Heart right ventricle (tissue), 16 donors: ENCODE measurements at regions not wholly inside any gene's neighbourhood (a gene's known extent, or its start where the extent isn't known, plus 50 kb on each side); places are given as distances from the start of the nearest gene placed in this dataset.

Experiments
- ATAC-seq, 8 donors: fragments of 200-7000 bp; cut with Tn5 transposase; one replicate each; pipeline ENCODE4 v1.9.1; 2020; ENCODE audit warnings: mild to moderate bottlenecking in 8 of 8, moderate library complexity in 8 of 8, moderate number of reproducible peaks in 1 of 8
- DNase-seq, 2 donors: peaks; one replicate each; pipeline ENCODE4 v3.0.0-alpha.2; 2020
- H3K27ac ChIP-seq, 10 donors: fragments of 200-600 bp; sonication (generic) in 2 of 10; one replicate each; pipeline versions ENCODE4 v1.5.0 to v1.8.0; 2020 to 2022; ENCODE audit warnings: mild to moderate bottlenecking in 3 of 10
- H3K27me3 ChIP-seq, 7 donors: fragments of 200-600 bp; one replicate each; pipeline ENCODE4 v1.8.0; 2021 to 2022; ENCODE audit warnings: mild to moderate bottlenecking in 2 of 7
- H3K36me3 ChIP-seq, 9 donors: fragments of 200-600 bp; sonication (generic) in 1 of 9; one replicate each; pipeline versions ENCODE4 v1.5.0 to v1.8.0; 2020 to 2022; ENCODE audit warnings: mild to moderate bottlenecking in 2 of 9
- H3K4me1 ChIP-seq, 9 donors: fragments of 200-600 bp; sonication (generic) in 1 of 9; one replicate each; pipeline versions ENCODE4 v1.5.0 to v1.8.0; 2020 to 2022; ENCODE audit warnings: mild to moderate bottlenecking in 4 of 9
- H3K4me3 ChIP-seq, 10 donors: fragments of 200-600 bp; sonication (generic) in 2 of 10; one replicate each; pipeline versions ENCODE4 v1.5.0 to v1.8.0; 2020 to 2022; ENCODE audit warnings: mild to moderate bottlenecking in 7 of 10, moderate library complexity in 2 of 10
- H3K9me3 ChIP-seq, 11 donors: fragments of 200-600 bp in 10 of 11; sonication (generic) in 2 of 11; one replicate each; pipeline versions ENCODE4 v1.5.0 to v1.8.0; 2013 to 2022; ENCODE audit warnings: mild to moderate bottlenecking in 2 of 11, control low read depth in 1 of 11, moderate library complexity in 1 of 11
- CTCF ChIP-seq, 9 donors: fragments of 200-600 bp; sonication (generic) in 2 of 9; IDR thresholded peaks; one replicate each; pipeline versions ENCODE4 v1.5.0 to v1.8.0; 2021 to 2022; ENCODE audit warnings: antibody characterized with exemption in 9 of 9, mild to moderate bottlenecking in 5 of 9, moderate library complexity in 1 of 9
- WGBS, 2 donors: extraction: QIAGEN DNeasy Blood & Tissue Kit; methylation state at CpG; one replicate each; pipeline ENCODE4 v1.1.7; 2013; ENCODE audit warnings: inconsistent platforms in 1 of 2; 5-methylcytosine and 5-hydroxymethylcytosine counted together
- intact Hi-C, 10 donors: fragments of 100-400 bp; cut with DNase I; formaldehyde crosslinking; loops; one replicate each; pipeline versions ENCODE4 v1.11.1 to v1.14.2; 2022
- donor health status: Arrhythmogenic right ventricular cardiomyopathy.
- donor health status: ischemic (EF 13 %, LVEDD 7.1; RV severe dilation, severe dysfunction).
- donor health status: healthy with polysubstance abuse.
- donor health status: DM: no; HTN: yes; CAD: no.
- donor health status: DM: no; HTN: no; CAD: no.
- donor health status: ischemic (EF 25% LVEDD 6.9; RV normal size, moderate dysfunction).
- donor health status: ischemic (EF 25% LVEDD 5.7; RV mildly dilated, moderate dysfunction).
- donor health status: healthy.
- donor health status: DM: yes; HTN: yes; CAD: no.
- donor health status: Ischemic cardiomyopathy.
- donor health status: ischemic (EF 35%, LVEDD 5.7; RV mildly dilated, moderate dysfunction).
- donor health status: nonischemic (EF 11% LVEDD 7.7; RV severe dilation, severe dysfunction).
- donor health status: DM: yes; HTN: yes; CAD: no.
- donor health status: PGD.
- donor health status: ischemic (EF 29% LVEDD 5.4; RV normal size, mild dysfunction).
- donor health status: nonischemic (EF 23%, LVEDD 6.1; RV moderate dilation, normal function).

GRCh38 chr2:128456281-128456680 lies 137.6 kb upstream of the HS6ST1 start:
- H3K4me1 ChIP-seq: peaks cover 0 to 5% (median 0%) of the 10 kb centered on the region in 9 donors
- no peak for DNase-seq
- ATAC-seq: no peak
- peaks cover 0 to 6% (median 0%) of the 10 kb centered on the region in 7 donors for H3K27me3 ChIP-seq
- H3K27ac ChIP-seq: no peak overlapping the region
- no peaks in the 10 kb centered on the region for H3K36me3 ChIP-seq
- peaks cover 0 to 9% (median 0%) of the 10 kb centered on the region in 11 donors for H3K9me3 ChIP-seq
- no peak for TF ChIP-seq CTCF (IDR thresholded peaks at IDR 0.05)
- 83 to 92% methylated on average over 5 of the region's 5 CpGs for WGBS, 2 donors
- no peak overlapping the region for H3K4me3 ChIP-seq
- intact Hi-C loops: loop anchor here in 1 of 10 donors (10.0 kb wide), 1 partner anchor 101 kb away; no protein-coding TSS in a partner anchor

- no peak overlapping the region for H3K4me3 ChIP-seq
- no peak overlapping the region for H3K27ac ChIP-seq
- ATAC-seq (no peak), DNase-seq (no peak)
- peaks cover 0 to 17% (median 0%) of the 10 kb centered on the region in 11 donors for H3K9me3 ChIP-seq
- no peak for TF ChIP-seq CTCF (IDR thresholded peaks at IDR 0.05)
- H3K4me1 ChIP-seq: peaks cover 0 to 5% (median 0%) of the 10 kb centered on the region in 9 donors
- H3K36me3 ChIP-seq: no peaks in the 10 kb centered on the region
- intact Hi-C loops: loop anchor here in 1 of 10 donors (10.0 kb wide), 1 partner anchor 102 kb away; no protein-coding TSS in a partner anchor
- WGBS, 2 donors: 95 to 98% methylated on average over 4 of the region's 4 CpGs
- peaks cover 0 to 6% (median 0%) of the 10 kb centered on the region in 7 donors for H3K27me3 ChIP-seq
Observed at GRCh38 chr2:128457006-128457604, 138.4 kb upstream of the HS6ST1 start.

- intact Hi-C loops: loop anchor here in 1 of 10 donors (10.0 kb wide), 1 partner anchor 103 kb away; no protein-coding TSS in a partner anchor
- Histone ChIP-seq H3K4me3 (no peak overlapping the region), H3K36me3 (no peaks in the 10 kb centered on the region), H3K4me1 (peaks cover 0 to 5% (median 0%) of the 10 kb centered on the region in 9 donors), H3K27ac (no peak overlapping the region), H3K27me3 (peaks cover 0 to 2% (median 0%) of the 10 kb centered on the region in 7 donors), H3K9me3 (peaks cover 0 to 17% (median 0%) of the 10 kb centered on the region in 11 donors)
- no peak for ATAC-seq
- WGBS, 2 donors: 76 to 84% methylated on average over 5 of the region's 5 CpGs
- DNase-seq: no peak
- TF ChIP-seq CTCF (IDR thresholded peaks at IDR 0.05): no peak
Observed at GRCh38 chr2:128457716-128458115, 139.0 kb upstream of the HS6ST1 start.

- 66 to 77% methylated on average over 2 of the region's 2 CpGs for WGBS, 2 donors
- H3K9me3 ChIP-seq: peaks cover 0 to 17% (median 0%) of the 10 kb centered on the region in 11 donors
- ATAC-seq (no peak), DNase-seq (no peak)
- H3K27me3 ChIP-seq: no peaks in the 10 kb centered on the region
- peaks cover 0 to 5% (median 0%) of the 10 kb centered on the region in 9 donors for H3K4me1 ChIP-seq
- H3K36me3 ChIP-seq: no peaks in the 10 kb centered on the region
- intact Hi-C loops: loop anchor here in 1 of 10 donors (10.0 kb wide), 1 partner anchor 104 kb away; no protein-coding TSS in a partner anchor
- H3K27ac ChIP-seq: no peak overlapping the region
- H3K4me3 ChIP-seq: no peak overlapping the region
- no peak for TF ChIP-seq CTCF (IDR thresholded peaks at IDR 0.05)
Observed at GRCh38 chr2:128458505-128458904, 139.8 kb upstream of the HS6ST1 start.
